GM21576 (cell line): ENCODE measurements at regions not wholly inside any gene's neighbourhood (a gene's known extent, or its start where the extent isn't known, plus 50 kb on each side); places are given as distances from the start of the nearest gene placed in this dataset.

ENCODE experiments used
- ATAC-seq: cut with Tn5 transposase; IDR thresholded peaks from one replicate; pipeline ENCODE4 v1.9.1; 2021; ENCODE audit warnings: mild to moderate bottlenecking, moderate library complexity; ENCODE audit not compliant: unreplicated experiment

DNA sequence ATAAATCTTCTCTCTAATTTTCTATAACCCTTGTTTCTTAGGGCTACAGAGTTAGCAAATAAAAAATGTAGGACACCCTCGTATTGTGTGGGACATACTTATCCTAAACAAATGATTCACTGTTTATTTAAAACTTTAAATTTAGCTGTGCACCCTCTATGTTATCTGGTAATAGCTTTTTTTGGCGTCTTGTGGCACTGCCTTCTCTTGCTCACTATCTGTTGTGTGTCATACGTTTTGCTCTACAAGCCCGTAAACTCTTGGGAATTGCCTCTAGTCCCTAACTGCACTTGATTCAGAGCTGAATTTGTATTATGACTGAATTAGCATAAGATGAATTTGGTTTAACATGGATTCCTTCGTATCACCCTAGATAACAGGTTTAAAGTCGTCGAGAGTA lies 144.3 kb upstream of the MYOCD start:
- ATAC-seq = no peak

GRCh38 chr17:12522336-12522735 lies 143.4 kb upstream of the MYOCD start:
- ATAC-seq = no peak

DNA sequence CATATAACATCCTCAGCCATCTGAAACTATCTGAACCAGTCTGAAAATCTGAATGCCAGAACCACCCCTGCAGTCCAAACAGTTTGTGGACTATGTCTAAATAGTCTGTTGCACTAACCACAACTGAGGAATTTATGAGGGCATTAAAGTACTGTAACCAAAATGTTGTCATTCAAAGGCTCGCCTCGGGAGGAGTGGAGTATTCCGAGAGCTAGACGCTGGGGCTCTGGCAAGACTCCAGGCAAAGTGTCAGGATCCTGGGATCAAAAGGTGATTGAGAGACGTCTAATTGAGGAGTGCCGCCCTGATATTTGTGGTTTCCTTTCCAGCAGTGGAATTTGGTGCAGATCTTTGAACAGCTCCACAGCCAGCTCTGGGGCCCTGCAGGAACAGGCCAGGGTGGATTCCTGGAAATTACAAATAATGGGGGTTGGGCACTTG lies 142.9 kb upstream of the MYOCD start:
- ATAC-seq = no peak

DNA sequence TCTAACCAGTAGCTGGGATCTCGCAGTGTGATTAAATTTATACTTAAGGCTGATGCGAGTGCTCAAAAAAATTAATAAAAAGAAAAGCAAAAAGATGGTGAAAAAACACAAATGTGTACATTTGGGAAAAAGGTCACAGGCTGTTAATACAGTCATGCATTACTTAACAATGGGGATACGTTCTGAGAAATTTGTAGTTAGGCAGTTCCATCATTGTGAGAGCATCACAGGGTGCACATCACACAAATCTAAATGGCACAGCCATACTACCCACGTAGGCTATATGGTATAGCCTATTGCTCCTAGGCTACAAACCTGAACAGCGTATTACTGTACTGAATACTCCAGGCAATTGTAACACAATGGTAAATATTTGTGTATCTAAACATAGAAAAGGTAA lies 142.4 kb upstream of the MYOCD start:
- ATAC-seq = no peak

- ATAC-seq = no peak
Observed at GRCh38 chr17:12528036-12528435, 137.7 kb upstream of the MYOCD start.

DNA sequence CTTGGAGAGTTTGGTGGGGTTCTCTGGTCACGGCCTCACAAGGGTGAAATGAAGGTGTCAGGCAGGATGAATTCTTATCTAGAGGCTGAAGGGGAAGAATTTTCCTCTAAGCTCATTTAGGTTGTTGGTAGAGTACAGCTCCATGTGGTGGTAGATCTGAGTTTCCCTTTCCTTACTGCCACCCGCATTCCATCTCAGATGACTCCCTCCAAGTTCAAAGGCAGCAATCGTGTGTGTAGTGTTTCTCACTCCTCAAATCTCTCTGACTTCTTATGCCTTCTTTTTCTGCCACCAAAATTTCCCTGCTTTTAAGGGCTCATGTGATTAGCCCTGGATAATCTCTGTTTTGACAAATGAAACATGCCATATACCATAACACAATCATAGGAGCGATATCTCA lies 135.5 kb upstream of the MYOCD start:
- ATAC-seq = no peak

DNA sequence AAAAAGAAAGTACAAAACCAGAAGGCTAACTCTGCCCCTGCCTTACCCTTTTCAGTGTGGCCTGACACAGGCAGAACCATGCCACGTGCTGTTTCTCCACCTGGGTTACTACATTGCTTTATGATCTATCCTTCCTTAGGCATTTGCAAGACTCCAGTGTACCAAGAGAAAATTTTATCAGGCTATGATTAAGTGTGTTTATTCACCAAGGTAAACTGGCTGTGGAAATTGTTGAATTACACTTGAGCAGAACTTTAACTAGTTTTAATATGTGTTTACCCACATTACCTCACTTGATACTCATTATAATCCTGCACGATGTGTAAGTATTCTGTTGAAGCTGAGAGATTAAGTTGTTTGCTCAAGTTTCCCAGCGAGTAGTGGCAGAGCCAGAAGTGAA lies 129.7 kb upstream of the MYOCD start:
- no peak for ATAC-seq

DNA sequence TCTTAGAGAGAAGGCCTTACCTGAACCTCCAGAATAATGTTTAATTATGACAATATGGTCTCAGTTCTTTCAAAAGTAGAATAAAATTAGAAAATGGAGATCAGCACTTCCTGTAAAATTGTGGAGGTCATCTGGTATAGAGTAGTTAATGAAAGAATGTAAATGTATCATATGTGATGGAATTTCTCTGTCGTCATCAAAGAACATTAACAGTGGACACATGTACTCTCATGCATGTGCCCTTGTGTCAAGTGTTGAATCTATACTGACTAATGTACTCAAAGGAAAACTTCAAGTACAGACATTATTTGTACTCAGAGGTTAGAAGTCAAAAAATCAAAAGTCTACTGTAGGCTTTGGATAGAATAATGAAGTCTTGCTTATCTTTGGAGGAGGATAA lies 129.2 kb upstream of the MYOCD start:
- ATAC-seq = no peak

GRCh38 chr17:12537436-12537835 lies 128.3 kb upstream of the MYOCD start:
- ATAC-seq = no peak

DNA sequence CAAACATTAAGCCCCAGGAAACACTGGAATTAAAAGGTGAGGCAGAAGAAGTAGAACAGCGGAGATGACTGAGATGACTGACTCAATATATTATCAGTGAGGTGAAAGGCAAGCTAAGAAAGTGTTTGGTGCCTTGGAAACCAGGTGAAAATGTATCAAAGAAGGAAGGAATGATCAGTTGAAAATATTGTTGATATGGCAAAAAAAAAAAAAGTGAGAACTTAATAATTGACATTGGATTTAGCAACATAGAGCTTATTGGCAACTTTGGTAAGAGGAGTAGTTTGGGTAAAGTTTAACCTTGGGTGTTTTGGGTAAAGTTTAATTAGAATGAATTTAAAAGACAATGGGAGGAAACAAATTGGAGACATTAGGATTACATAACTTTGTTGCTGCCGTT lies 127.7 kb upstream of the MYOCD start:
- ATAC-seq = no peak

- ATAC-seq = no peak
Observed at GRCh38 chr17:12545877-12546513, 119.7 kb upstream of the MYOCD start.

- ATAC-seq = no peak
Observed at GRCh38 chr17:12546983-12547382, 118.7 kb upstream of the MYOCD start.

- ATAC-seq = no peak
Observed at GRCh38 chr17:12547831-12548230, 117.9 kb upstream of the MYOCD start.

DNA sequence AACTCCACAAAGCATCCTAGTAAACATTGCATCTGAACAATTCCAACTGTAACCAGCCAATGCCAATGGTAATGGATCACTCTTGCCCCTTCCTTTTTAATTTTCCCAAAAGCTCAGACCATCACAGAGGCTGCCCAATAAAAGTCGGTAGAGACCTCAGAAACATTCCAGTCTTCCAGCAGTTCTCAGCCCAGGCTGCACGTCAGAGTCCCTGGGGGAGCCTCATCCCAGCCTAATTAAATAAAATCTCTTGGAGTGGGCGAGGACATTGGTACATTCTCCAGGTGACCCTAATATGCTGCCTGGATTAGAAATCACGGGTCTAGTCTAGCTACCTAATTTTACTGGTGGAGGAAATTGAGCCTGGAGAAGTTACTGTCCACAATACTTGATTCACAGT lies 117.1 kb upstream of the MYOCD start:
- ATAC-seq = no peak

DNA sequence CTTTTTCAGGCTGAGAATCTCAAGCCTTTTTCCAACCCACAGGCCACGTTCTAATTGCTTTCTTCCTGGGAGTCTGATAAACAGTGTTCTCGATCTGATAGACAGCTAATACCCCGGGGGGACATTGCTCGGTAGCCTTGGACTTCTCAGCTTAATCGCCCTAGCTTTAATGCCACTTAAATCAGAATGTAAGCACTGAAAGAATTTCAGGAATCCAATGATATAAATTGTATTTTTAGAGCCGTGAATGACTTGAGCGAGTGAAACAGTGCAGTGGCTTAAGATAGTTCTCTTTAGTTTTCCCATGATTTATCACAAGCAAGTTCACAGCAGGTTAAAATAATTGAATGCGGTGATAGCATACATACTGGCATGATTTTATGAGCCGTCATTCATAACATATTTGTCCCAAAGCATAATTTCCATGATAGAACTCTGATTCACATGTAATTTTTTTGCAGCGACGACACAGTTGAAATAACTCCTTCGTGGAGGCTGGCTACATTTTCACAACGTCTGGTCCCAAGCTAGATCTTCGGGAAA lies 116.1 kb upstream of the MYOCD start:
- no peak for ATAC-seq

DNA sequence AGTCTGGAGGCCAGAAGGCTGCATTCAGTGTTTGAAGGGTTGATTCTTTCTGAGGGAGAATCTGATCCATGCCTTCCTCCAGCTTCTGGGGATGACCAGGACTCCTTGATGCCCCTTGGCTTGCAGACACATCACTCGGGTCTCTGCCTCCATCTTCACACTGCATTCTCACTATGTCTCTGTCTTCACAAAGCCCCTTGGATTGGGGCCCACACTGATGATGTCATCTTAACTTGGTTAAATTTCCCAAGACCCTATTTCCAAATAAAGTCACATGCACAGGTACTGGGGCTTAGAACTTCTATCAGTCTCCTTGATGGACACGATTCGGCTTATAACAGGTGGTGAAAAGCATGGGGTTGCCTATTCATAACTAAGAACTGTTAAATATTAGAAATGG lies 112.1 kb upstream of the MYOCD start:
- ATAC-seq = no peak

DNA sequence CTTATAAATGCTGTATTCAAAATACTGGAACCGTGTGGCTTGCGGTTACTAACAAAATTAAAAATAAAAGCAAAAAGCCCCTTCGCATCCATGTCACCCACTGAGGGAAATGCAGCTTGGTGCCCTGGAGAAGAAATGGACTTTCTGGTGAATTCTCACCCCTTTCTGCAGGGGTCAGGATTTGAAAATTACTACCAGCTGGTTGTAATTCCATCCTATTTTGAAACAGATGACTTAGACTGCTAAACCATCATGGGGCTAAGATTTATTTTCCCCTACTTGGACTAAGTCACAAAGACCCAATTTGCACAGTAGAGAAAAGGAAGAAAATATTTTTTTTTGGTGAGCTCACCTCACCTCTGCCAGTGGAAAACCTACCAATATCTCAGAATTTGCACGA lies 111.4 kb upstream of the MYOCD start:
- ATAC-seq = no peak

DNA sequence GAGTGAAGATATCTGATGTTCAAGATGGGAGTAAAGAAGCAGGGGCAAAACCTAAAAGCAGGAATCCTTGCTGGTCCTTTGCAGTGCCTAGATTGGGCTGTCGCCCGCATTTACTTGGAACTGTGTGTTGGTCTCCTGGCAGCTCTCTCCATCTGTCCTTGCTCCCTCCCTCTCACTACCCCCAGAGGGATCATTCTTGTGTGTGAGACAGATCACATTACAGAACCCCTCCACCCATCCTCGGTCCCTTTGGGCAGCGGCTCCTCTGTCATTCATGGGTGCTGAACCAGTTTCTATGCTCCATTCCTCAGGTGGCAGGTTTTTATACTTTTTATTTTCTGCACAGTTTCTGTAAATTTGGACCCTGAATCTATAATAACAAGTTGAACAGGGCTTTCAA lies 99.4 kb upstream of the MYOCD start:
- no peak for ATAC-seq

DNA sequence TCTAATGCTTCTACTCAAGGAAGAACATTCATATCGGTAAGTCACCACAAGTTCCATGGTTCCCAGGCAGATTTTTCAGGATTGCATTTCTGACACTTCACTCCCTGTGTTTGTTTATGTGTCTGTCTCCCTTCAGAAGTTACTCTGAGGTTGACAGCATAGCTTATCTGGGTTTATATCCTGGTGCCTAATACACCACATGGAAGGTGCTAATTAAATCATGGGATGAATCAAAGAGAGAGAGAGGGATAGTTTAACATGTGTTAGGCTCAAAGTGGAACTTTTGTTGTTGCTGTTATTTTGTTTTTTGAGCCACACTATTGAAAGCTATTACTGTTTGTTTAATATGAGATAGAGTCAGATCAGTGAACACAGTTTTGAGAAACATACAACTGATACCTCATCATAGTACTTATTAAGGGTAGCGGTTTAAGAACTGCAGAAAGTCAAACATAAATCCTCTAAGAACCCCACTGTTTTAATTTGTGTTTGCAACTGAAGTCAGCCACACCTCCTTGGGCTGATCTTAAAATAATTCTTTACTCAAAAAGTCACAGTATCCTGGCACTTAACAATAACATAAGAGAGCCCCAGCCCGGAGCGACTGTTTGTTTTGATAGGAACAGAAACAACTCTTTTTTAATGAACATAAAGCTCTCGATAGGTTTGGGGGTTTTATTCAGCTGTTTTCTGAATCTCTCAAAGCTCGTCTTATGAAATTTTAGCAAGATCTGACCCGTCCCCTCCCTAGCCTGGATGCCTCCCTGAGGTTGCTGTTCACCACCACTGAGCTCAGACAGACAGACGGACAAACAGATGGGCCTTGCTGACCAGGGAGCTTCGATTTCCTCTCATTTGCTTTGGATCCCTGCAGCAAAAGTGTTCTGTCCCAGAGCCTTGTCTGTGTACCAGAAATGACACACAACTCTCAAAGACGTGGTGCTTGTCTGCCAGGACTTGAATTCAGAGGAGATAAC lies 98.3 kb upstream of the MYOCD start:
- ATAC-seq = no peak

DNA sequence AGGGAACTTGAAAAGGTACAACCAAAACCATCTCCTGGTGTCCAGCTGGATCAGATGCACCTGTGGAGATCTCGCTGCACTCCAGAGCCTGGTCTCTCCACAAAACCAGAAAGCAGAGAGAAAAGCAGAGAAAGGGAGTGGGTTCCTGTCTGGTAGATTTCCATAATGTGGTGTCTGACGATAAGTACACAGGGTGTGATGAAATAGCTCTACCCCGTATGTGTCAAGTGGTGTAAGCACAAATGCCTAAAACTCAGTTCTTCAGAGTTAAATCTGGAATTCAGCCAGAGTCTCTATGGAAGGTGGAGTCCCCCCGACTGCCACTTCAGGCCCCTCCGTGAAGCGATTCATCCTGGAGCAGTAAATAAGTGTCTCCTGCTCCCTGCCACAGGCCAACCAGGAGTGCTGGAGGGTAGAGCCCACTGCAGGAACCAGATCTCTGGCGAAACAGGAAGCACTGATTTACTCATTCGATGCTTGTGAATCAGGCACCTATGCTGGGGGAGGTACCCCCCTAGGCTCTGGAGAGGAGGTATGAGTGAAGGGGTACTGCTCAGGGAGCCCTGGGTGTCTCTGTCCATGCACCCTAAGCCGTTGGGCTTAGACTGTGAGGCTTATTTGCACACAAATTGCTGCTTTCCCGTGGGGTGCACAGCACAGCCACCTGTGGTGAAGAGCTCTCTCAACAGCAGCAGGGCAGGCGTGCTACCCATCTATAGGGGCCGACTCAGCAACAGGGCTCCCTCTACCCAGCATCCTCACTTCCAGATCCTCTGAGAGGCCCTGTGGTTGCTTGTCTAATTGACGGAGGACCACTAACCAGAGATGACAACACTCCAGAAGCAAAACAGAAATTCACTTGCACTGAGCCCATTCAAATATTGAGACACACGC lies 97.1 kb upstream of the MYOCD start:
- ATAC-seq = no peak

DNA sequence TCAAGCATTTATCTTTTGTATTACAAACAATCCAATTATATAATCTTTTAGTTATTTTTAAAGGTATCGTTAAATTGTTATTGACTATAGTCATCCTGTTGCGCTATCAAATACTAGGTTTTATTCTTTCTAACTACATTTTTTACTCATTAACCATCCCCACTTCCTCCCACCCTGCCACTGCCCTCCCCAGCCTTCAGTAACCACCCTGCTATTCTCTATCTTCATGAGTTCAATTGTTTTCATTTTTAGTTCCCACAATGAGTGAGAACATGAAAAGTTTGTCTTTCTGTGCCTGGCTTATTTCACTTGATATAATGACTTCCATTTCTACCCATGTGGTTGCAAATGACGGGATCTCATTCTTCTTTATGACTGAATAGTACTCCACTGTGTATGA lies 94.1 kb upstream of the MYOCD start:
- ATAC-seq = no peak
